H1 (cell line): ENCODE measurements at regions not wholly inside any gene's neighbourhood (a gene's known extent, or its start where the extent isn't known, plus 50 kb on each side); places are given as distances from the start of the nearest gene placed in this dataset.

Experiments
- EZH2 ChIP-seq: fragments of 200-600 bp; sonication (generic); IDR thresholded peaks from 2 replicates; pipeline ENCODE4 v1.7.1; 2012; ENCODE audit warnings: low read depth, mild to moderate bottlenecking, moderate library complexity, low read length, inconsistent platforms; ENCODE audit not compliant: severe bottlenecking
- MAFK ChIP-seq: IDR thresholded peaks from 2 replicates; pipeline ENCODE4 v1.6.1; 2012; ENCODE audit warnings: low read depth, mild to moderate bottlenecking, improper control_type of control experiment, low read length
- POLR2A ChIP-seq, 2 experiments: IDR thresholded peaks; 1 replicate in 1 of 2; 2 replicates in 1 of 2; pipeline ENCODE4 v1.6.1; 2011; ENCODE audit warnings: low read depth in 2 of 2, low read length in 2 of 2, mild to moderate bottlenecking in 2 of 2; ENCODE audit errors: control extremely low read depth in 1 of 2
- POLR2AphosphoS5 ChIP-seq: IDR thresholded peaks from 2 replicates; pipeline ENCODE4 v1.6.1; 2011; ENCODE audit warnings: low read depth, low read length
- POU5F1 ChIP-seq: IDR thresholded peaks from 2 replicates; pipeline ENCODE4 v1.6.1; 2011; ENCODE audit warnings: low read depth, mild to moderate bottlenecking, low read length, moderate library complexity
- RNF2 ChIP-seq: fragments of 200-900, 300-1000 bp; sonication (generic); IDR thresholded peaks from 2 replicates; pipeline ENCODE4 v1.7.1; 2016; ENCODE audit warnings: borderline replicate concordance, low read depth, mild to moderate bottlenecking, antibody characterized with exemption, low read length; ENCODE audit not compliant: poor library complexity, severe bottlenecking; ENCODE audit errors: missing control alignments
- SIN3A ChIP-seq, 2 experiments: IDR thresholded peaks in 1 of 2; conservative IDR thresholded peaks in 1 of 2; 2 replicates each; pipeline ENCODE4 v1.6.1; 2011 to 2012; ENCODE audit warnings: low read length in 2 of 2, improper control_type of control experiment in 1 of 2, low read depth in 1 of 2, mild to moderate bottlenecking in 1 of 2
- TF ChIP-seq, protein P1 (sequence below), 3 experiments: IDR thresholded peaks; 1 replicate in 2 of 3; 2 replicates in 1 of 3; pipeline versions ENCODE4 v1.5.1 to v1.6.1; 2011; ENCODE audit warnings: low read length in 3 of 3, mild to moderate bottlenecking in 3 of 3, inconsistent platforms in 2 of 3, low read depth in 1 of 3, moderate library complexity in 1 of 3; ENCODE audit not compliant: insufficient read depth in 1 of 3; ENCODE audit errors: control extremely low read depth in 1 of 3
- TF ChIP-seq, protein P2 (sequence below): IDR thresholded peaks from 2 replicates; pipeline ENCODE4 v1.6.1; 2012; ENCODE audit warnings: inconsistent platforms

DNA sequence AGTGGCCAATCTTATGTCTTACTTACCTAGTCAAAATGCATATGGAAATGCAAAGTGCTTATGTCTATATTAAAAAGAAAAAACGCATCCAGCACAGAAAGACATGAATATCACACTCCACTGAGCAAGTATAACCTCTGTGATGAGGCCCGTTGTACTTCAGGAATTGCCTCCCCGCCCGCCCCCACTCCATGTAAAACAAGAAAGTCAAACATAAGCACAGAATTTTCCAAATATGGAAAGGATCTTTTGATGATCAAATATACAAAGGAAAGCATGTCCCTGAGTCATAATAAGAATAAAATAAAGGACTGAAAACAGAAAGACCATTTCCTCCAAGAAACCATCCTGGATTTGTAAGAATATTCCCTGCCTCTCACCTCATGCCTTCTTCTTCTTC lies 229.1 kb downstream of the BAMBI start:
- TF ChIP-seq, protein P1, sequence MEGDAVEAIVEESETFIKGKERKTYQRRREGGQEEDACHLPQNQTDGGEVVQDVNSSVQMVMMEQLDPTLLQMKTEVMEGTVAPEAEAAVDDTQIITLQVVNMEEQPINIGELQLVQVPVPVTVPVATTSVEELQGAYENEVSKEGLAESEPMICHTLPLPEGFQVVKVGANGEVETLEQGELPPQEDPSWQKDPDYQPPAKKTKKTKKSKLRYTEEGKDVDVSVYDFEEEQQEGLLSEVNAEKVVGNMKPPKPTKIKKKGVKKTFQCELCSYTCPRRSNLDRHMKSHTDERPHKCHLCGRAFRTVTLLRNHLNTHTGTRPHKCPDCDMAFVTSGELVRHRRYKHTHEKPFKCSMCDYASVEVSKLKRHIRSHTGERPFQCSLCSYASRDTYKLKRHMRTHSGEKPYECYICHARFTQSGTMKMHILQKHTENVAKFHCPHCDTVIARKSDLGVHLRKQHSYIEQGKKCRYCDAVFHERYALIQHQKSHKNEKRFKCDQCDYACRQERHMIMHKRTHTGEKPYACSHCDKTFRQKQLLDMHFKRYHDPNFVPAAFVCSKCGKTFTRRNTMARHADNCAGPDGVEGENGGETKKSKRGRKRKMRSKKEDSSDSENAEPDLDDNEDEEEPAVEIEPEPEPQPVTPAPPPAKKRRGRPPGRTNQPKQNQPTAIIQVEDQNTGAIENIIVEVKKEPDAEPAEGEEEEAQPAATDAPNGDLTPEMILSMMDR (IDR thresholded peaks at IDR 0.05; ENCODE audit: control extremely low read depth in 1 of 3, insufficient read depth in 1 of 3, low read depth in 1 of 3, low read length in 3 of 3) = no peak
- TF ChIP-seq MAFK (no peak), POU5F1 (no peak), POLR2AphosphoS5 (no peak), RNF2 (no peak), EZH2 (no peak), POLR2A (IDR thresholded peaks at IDR 0.05; ENCODE audit: control extremely low read depth in 1 of 2, low read depth in 2 of 2, low read length in 2 of 2) (no peak), SIN3A (conservative IDR thresholded peaks at IDR 0.05 in 1 of 2, IDR thresholded peaks at IDR 0.05 in 1 of 2; ENCODE audit: low read depth in 1 of 2, low read length in 2 of 2) (no peak)
- TF ChIP-seq, protein P2, sequence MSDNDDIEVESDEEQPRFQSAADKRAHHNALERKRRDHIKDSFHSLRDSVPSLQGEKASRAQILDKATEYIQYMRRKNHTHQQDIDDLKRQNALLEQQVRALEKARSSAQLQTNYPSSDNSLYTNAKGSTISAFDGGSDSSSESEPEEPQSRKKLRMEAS = no peak
